ENCODE measurements at regions not wholly inside any gene's neighbourhood (a gene's known extent, or its start where the extent isn't known, plus 50 kb on each side); places are given as distances from the start of the nearest gene placed in this dataset.

DNA sequence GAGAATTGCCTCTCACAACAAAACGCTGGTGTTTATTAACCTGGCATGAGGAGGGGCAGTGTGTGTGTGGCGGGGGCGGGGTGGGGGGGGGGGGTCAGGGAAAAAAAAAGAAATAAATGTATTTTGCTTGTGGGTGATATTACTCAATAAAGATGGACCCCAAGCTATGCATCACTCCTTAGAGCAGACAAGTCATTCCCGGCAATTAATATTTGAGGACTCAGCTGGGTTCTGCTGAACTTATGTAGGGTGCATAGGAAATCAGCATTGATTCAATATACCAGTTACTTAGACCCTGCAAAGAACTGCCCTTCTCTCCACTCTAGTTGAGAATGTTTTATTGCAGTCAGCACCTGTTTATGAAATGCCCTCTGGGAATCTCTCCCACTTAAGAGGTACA lies 206.2 kb upstream of the MAF start:
- no peaks in the 10 kb centered on the region for H3K9me3 ChIP-seq (ENCODE audit: insufficient read depth, low read depth, low read length)
- H3K36me3 ChIP-seq (ENCODE audit: insufficient read depth, low read length) = no peaks in the 10 kb centered on the region
- H4K20me1 ChIP-seq (ENCODE audit: insufficient read depth, low read length, poor library complexity, severe bottlenecking) = no peaks in the 10 kb centered on the region
- no peak overlapping the region for H2AFZ ChIP-seq (ENCODE audit: low read length)
- H3K4me1 ChIP-seq (ENCODE audit: insufficient read depth, low read length, poor library complexity, severe bottlenecking) = no peaks in the 10 kb centered on the region
- no peaks in the 10 kb centered on the region for H3K27me3 ChIP-seq (ENCODE audit: insufficient read depth, low read length, poor library complexity, severe bottlenecking)
- no peak overlapping the region for H3K4me3 ChIP-seq (ENCODE audit: low read length, poor library complexity, severe bottlenecking)
- H3K4me2 ChIP-seq (ENCODE audit: low read depth, low read length, poor library complexity, severe bottlenecking) = no peak overlapping the region
- TF ChIP-seq EZH2phosphoT487 (IDR thresholded peaks at IDR 0.05; ENCODE audit: borderline replicate concordance) = no peak
- TF ChIP-seq, protein P1, sequence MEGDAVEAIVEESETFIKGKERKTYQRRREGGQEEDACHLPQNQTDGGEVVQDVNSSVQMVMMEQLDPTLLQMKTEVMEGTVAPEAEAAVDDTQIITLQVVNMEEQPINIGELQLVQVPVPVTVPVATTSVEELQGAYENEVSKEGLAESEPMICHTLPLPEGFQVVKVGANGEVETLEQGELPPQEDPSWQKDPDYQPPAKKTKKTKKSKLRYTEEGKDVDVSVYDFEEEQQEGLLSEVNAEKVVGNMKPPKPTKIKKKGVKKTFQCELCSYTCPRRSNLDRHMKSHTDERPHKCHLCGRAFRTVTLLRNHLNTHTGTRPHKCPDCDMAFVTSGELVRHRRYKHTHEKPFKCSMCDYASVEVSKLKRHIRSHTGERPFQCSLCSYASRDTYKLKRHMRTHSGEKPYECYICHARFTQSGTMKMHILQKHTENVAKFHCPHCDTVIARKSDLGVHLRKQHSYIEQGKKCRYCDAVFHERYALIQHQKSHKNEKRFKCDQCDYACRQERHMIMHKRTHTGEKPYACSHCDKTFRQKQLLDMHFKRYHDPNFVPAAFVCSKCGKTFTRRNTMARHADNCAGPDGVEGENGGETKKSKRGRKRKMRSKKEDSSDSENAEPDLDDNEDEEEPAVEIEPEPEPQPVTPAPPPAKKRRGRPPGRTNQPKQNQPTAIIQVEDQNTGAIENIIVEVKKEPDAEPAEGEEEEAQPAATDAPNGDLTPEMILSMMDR (conservative IDR thresholded peaks at IDR 0.05; ENCODE audit: low read length) = no peak
- H3F3A ChIP-seq (ENCODE audit: low read depth) = no peaks in the 10 kb centered on the region
- H3K9me2 ChIP-seq (replicated peaks; ENCODE audit: low read depth, low read length) = no peaks in the 10 kb centered on the region
- H3K79me2 ChIP-seq (ENCODE audit: insufficient read depth, low read length) = no peaks in the 10 kb centered on the region
- no peak overlapping the region for H3K9ac ChIP-seq (ENCODE audit: low read depth, low read length, poor library complexity, severe bottlenecking)

DNA sequence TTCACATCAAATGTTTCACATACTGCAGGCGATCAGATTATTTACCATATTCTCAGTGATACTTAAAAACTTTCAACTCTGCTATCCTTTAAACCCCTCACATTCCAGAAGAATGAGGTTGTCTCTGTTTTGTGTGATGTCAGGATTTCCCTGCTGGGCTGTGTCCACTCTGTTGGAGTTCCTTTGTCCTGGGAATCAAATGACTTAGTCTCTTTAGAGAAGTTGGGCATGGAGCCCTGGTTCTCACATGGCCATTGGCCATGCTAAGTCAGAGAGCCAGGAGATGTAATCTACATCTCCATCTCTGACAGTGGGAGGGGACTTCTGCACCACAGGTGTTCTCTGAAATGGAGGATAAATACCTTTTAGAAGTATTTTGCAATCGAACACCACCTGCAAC lies 205.1 kb upstream of the MAF start:
- Histone ChIP-seq H3K9me2 (replicated peaks; ENCODE audit: low read depth, low read length) (no peaks in the 10 kb centered on the region), H3K79me2 (ENCODE audit: insufficient read depth, low read length) (no peaks in the 10 kb centered on the region), H3K36me3 (ENCODE audit: insufficient read depth, low read length) (no peaks in the 10 kb centered on the region), H3K9me3 (ENCODE audit: insufficient read depth, low read depth, low read length) (no peaks in the 10 kb centered on the region), H3K9ac (ENCODE audit: low read depth, low read length, poor library complexity, severe bottlenecking) (no peak overlapping the region), H3K4me2 (ENCODE audit: low read depth, low read length, poor library complexity, severe bottlenecking) (no peak overlapping the region), H3K4me3 (ENCODE audit: low read length, poor library complexity, severe bottlenecking) (no peak overlapping the region), H3K27me3 (ENCODE audit: insufficient read depth, low read length, poor library complexity, severe bottlenecking) (no peaks in the 10 kb centered on the region), H2AFZ (ENCODE audit: low read length) (no peak overlapping the region), H3F3A (ENCODE audit: low read depth) (no peaks in the 10 kb centered on the region), H3K4me1 (ENCODE audit: insufficient read depth, low read length, poor library complexity, severe bottlenecking) (no peaks in the 10 kb centered on the region), H4K20me1 (ENCODE audit: insufficient read depth, low read length, poor library complexity, severe bottlenecking) (no peaks in the 10 kb centered on the region)
- TF ChIP-seq, protein P1 (conservative IDR thresholded peaks at IDR 0.05; ENCODE audit: low read length) = no peak
- no peak for TF ChIP-seq EZH2phosphoT487 (IDR thresholded peaks at IDR 0.05; ENCODE audit: borderline replicate concordance)

DNA sequence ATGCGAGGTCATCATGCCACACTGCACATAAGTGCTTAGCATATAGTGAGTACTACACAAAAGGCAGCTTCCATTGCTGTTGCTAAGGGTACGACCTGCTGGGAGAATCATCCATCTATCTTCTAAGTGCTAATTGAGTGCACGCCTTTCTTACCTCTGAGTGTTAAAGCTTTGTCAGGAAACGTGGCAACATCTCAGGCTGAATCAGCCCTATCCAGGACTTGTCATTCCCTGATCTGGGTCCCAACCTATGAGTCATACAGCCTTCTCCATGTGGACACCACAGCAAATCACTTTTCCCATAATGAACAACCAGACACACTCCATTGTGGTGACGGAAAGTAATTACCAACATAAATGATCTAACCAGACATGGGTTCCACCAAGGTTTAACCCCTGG lies 201.1 kb upstream of the MAF start:
- Histone ChIP-seq H3K27me3 (ENCODE audit: insufficient read depth, low read length, poor library complexity, severe bottlenecking) (no peaks in the 10 kb centered on the region), H3K9me3 (ENCODE audit: insufficient read depth, low read depth, low read length) (no peaks in the 10 kb centered on the region), H3K9ac (ENCODE audit: low read depth, low read length, poor library complexity, severe bottlenecking) (no peak overlapping the region)

More for the DNA sequence above, 201.1 kb upstream of the MAF start:
- Histone ChIP-seq H3F3A (ENCODE audit: low read depth) (no peaks in the 10 kb centered on the region), H3K9me2 (replicated peaks; ENCODE audit: low read depth, low read length) (no peaks in the 10 kb centered on the region), H3K79me2 (ENCODE audit: insufficient read depth, low read length) (no peaks in the 10 kb centered on the region), H3K36me3 (ENCODE audit: insufficient read depth, low read length) (no peaks in the 10 kb centered on the region), H4K20me1 (ENCODE audit: insufficient read depth, low read length, poor library complexity, severe bottlenecking) (no peaks in the 10 kb centered on the region), H2AFZ (ENCODE audit: low read length) (no peak overlapping the region), H3K4me1 (ENCODE audit: insufficient read depth, low read length, poor library complexity, severe bottlenecking) (no peaks in the 10 kb centered on the region), H3K4me2 (ENCODE audit: low read depth, low read length, poor library complexity, severe bottlenecking) (no peak overlapping the region), H3K4me3 (ENCODE audit: low read length, poor library complexity, severe bottlenecking) (no peak overlapping the region)
- no peak for TF ChIP-seq EZH2phosphoT487 (IDR thresholded peaks at IDR 0.05; ENCODE audit: borderline replicate concordance)
- TF ChIP-seq, protein P1 (conservative IDR thresholded peaks at IDR 0.05; ENCODE audit: low read length) = no peak
